Left lung (tissue), 4 donors: ENCODE measurements at regions not wholly inside any gene's neighbourhood (a gene's known extent, or its start where the extent isn't known, plus 50 kb on each side); places are given as distances from the start of the nearest gene placed in this dataset.
"Not testable (repeated sequence)": the region's sequence is repeated elsewhere in the genome, so short reads cannot be mapped to it uniquely, and the experiment has no call there.

Experiments used
- ATAC-seq: fragments of 200-7000 bp; cut with Tn5 transposase; one replicate; pipeline ENCODE4 v1.9.1; 2020; ENCODE audit warnings: moderate library complexity
- DNase-seq, 4 donors: peaks; one replicate each; pipeline ENCODE4 v3.0.0-alpha.2; 2013 to 2020
- H3K27ac ChIP-seq, 2 donors: fragments of 200-600 bp; sonication (generic) in 1 of 2; one replicate each; pipeline versions ENCODE4 v1.5.0 to v1.8.0; 2020 to 2021
- H3K27me3 ChIP-seq, 2 donors: fragments of 200-600 bp; sonication (generic) in 1 of 2; one replicate each; pipeline versions ENCODE4 v1.5.0 to v1.8.0; 2020 to 2021
- H3K36me3 ChIP-seq, 2 donors: fragments of 200-600 bp; sonication (generic) in 1 of 2; one replicate each; pipeline versions ENCODE4 v1.5.0 to v1.8.0; 2020 to 2021
- H3K4me1 ChIP-seq, 2 donors: fragments of 200-600 bp; one replicate each; pipeline ENCODE4 v1.8.0; 2021
- H3K4me3 ChIP-seq, 2 donors: fragments of 200-600 bp; sonication (generic) in 1 of 2; one replicate each; pipeline versions ENCODE4 v1.5.0 to v1.8.0; 2020 to 2021; ENCODE audit warnings: mild to moderate bottlenecking in 1 of 2
- H3K9me3 ChIP-seq, 2 donors: fragments of 200-600 bp; sonication (generic) in 1 of 2; one replicate each; pipeline versions ENCODE4 v1.5.0 to v1.8.0; 2020 to 2021
- intact Hi-C, 2 donors: fragments of 100-400 bp; cut with DNase I; formaldehyde crosslinking; loops; one replicate each; pipeline versions ENCODE4 v1.11.2 to v1.14.2; 2022
- TF ChIP-seq, protein P1 (sequence below), 2 donors: fragments of 200-600 bp; sonication (generic) in 1 of 2; IDR thresholded peaks; one replicate each; pipeline versions ENCODE4 v1.5.0 to v1.8.0; 2021; ENCODE audit warnings: antibody characterized with exemption in 2 of 2
- donor health status: DM: no; HTN: yes; CAD: no.
- donor health status: DM: no; HTN: no; CAD: no.

DNA sequence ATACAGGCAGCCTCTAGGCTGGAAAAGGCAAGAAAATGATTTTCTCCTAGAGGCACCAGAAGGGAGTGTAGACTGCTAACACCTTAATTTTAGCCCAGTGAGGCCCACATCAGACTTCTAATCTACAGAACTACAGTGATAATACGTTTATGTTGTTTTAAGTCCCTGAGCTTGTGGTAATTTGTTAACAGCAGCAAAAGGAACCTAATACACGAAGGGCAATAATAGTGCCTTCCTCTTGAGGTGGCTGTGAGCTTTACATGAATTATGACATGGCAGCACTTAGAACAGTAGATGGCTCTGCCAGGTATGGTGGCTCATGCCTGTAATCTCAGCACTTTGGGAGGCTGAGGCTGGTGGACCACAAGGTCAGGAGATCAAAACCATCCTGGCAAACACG, 118.8 kb downstream of the ZNF664 start:
- no peak overlapping the region for H3K4me3 ChIP-seq
- TF ChIP-seq, protein P1, sequence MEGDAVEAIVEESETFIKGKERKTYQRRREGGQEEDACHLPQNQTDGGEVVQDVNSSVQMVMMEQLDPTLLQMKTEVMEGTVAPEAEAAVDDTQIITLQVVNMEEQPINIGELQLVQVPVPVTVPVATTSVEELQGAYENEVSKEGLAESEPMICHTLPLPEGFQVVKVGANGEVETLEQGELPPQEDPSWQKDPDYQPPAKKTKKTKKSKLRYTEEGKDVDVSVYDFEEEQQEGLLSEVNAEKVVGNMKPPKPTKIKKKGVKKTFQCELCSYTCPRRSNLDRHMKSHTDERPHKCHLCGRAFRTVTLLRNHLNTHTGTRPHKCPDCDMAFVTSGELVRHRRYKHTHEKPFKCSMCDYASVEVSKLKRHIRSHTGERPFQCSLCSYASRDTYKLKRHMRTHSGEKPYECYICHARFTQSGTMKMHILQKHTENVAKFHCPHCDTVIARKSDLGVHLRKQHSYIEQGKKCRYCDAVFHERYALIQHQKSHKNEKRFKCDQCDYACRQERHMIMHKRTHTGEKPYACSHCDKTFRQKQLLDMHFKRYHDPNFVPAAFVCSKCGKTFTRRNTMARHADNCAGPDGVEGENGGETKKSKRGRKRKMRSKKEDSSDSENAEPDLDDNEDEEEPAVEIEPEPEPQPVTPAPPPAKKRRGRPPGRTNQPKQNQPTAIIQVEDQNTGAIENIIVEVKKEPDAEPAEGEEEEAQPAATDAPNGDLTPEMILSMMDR (IDR thresholded peaks at IDR 0.05), result no peak
- no peaks in the 10 kb centered on the region for H3K9me3 ChIP-seq

DNA sequence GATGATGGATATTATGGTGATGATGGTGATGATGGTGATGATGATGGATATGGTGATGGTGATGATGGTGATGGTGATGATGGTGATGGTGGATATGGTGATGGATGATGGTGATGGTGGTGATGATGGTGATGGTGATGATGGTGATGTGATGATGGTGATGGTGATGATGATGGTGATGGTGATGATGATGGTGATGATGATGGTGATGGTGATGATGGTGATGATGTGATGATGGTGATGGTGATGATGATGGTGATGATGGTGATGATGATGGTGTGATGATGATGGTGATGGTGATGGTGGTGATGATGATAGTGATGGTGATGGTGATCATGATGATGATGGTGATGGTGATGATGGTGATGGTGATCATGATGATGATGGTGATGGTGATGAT, 119.5 kb downstream of the ZNF664 start:
- H3K36me3 ChIP-seq, DNase-seq, H3K9me3 ChIP-seq, H3K27me3 ChIP-seq, intact Hi-C loops, H3K4me3 ChIP-seq, H3K4me1 ChIP-seq, ATAC-seq, H3K27ac ChIP-seq: not testable (repeated sequence)

More for the DNA sequence above, 118.8 kb downstream of the ZNF664 start:
- no peaks in the 10 kb centered on the region for H3K27me3 ChIP-seq
- intact Hi-C loops, result no loop called here
- no peak overlapping the region for H3K27ac ChIP-seq
- no peaks in the 10 kb centered on the region for H3K36me3 ChIP-seq
- ATAC-seq, result no peak
- DNase-seq, result no peak
- no peaks in the 10 kb centered on the region for H3K4me1 ChIP-seq

DNA sequence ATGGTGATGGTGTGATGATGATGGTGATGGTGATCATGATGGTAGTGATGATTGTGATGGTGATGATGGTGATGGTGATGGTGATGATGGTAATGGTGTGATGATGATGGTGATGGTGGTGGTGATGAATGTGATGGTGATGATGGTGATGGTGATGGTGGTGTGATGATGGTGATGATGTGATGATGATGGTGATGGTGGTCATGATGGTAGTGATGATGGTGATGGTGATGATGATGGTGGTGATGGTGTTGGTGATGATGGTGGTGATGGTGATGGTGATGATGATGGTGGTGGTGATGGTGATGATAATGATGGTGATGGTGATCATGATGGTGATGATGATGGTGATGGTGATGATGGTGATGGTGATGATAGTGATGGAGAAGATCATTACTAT, 120.3 kb downstream of the ZNF664 start:
- Histone ChIP-seq H3K4me3 (no peak overlapping the region), H3K27me3 (peaks cover 0 to 10% of the 10 kb centered on the region in 2 donors), H3K9me3 (no peaks in the 10 kb centered on the region), H3K36me3 (no peaks in the 10 kb centered on the region), H3K4me1 (no peaks in the 10 kb centered on the region), H3K27ac (no peak overlapping the region)
- DNase-seq (no peak), ATAC-seq (no peak)
- TF ChIP-seq, protein P1 (IDR thresholded peaks at IDR 0.05), result no peak
- intact Hi-C loops, result no loop called here

DNA sequence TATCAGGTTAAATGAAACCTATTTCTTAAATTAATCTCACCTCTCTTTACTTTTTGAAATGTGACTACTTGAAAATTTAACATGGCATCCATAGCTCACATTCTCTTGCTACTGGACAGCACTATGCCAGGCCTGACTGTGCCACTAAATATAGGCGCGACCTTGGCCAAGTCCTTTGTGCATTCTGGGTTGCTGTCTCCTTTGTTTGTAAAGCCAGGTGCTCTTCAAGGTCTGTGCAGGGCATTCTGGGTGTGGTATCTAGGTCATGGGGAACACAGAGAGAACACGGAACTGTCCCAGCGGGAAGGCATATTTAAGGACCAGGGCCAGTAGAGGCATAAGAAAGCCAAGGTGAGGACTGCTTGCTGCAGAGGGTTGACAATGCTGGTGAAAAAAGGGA, 121.2 kb downstream of the ZNF664 start:
- Histone ChIP-seq H3K9me3 (no peaks in the 10 kb centered on the region), H3K27me3 (peaks cover 0 to 13% of the 10 kb centered on the region in 2 donors), H3K4me3 (no peak overlapping the region), H3K4me1 (no peaks in the 10 kb centered on the region), H3K36me3 (no peaks in the 10 kb centered on the region), H3K27ac (no peak overlapping the region)
- intact Hi-C loops, result no loop called here
- DNase-seq (no peak), ATAC-seq (no peak)
- TF ChIP-seq, protein P1 (IDR thresholded peaks at IDR 0.05), result no peak

DNA sequence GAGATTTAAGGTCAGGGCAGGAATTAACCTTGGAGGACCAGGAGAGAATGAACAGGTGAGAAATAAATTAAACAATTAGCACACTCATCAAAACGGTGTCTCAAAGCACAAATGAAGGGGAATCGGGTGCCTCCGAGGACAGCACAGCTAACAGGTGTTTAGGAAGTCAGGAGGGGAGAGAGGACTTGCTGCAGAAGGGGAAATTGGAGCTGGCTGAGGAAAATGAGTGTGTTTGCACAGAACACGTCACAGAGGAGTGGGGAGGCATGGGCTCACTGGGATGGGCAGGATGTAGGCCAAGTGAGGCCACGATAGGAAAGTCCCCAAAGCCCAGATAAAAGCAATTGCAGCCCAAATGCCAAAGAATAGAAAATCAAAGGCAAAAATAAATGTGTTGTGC, 121.7 kb downstream of the ZNF664 start:
- Histone ChIP-seq H3K36me3 (no peaks in the 10 kb centered on the region), H3K27ac (no peak overlapping the region), H3K4me3 (no peak overlapping the region), H3K9me3 (no peaks in the 10 kb centered on the region), H3K4me1 (no peaks in the 10 kb centered on the region), H3K27me3 (peaks cover 0 to 13% of the 10 kb centered on the region in 2 donors)
- DNase-seq (peak in 1 of 4 donors; percentile 52), ATAC-seq (peak; percentile 69)
- TF ChIP-seq, protein P1 (IDR thresholded peaks at IDR 0.05), result no peak
- intact Hi-C loops, result no loop called here

DNA sequence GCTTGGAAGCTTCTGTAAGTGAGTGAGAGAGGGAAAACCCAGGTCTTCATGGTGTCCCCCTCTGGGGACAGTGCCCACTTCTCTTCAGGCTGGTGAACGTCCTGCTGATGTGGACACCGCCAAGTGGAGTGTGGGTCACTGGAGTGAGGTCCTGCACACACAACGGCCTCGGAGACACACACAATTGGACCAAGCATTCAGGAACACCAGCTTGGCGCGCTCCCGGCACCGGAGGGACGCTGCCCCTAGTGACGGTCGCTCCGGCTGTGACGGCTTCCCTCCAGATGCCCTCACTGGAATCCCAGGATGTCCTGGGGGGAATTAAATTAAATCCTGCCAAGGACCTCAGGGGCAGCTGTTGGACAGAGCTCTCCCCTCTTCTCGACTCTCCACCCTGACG, 123.1 kb downstream of the ZNF664 start:
- no peak for DNase-seq
- ATAC-seq, result no peak
- TF ChIP-seq, protein P1 (IDR thresholded peaks at IDR 0.05), result no peak

More for the DNA sequence above, 123.1 kb downstream of the ZNF664 start:
- no peak overlapping the region for H3K4me3 ChIP-seq
- H3K27me3 ChIP-seq, result peaks cover 0 to 13% of the 10 kb centered on the region in 2 donors
- no peaks in the 10 kb centered on the region for H3K9me3 ChIP-seq
- H3K36me3 ChIP-seq, result no peaks in the 10 kb centered on the region
- no peak overlapping the region for H3K27ac ChIP-seq
- no peaks in the 10 kb centered on the region for H3K4me1 ChIP-seq
- intact Hi-C loops, result no loop called here
